ENCODE measurements at regions not wholly inside any gene's neighbourhood (a gene's known extent, or its start where the extent isn't known, plus 50 kb on each side); places are given as distances from the start of the nearest gene placed in this dataset.

DNA sequence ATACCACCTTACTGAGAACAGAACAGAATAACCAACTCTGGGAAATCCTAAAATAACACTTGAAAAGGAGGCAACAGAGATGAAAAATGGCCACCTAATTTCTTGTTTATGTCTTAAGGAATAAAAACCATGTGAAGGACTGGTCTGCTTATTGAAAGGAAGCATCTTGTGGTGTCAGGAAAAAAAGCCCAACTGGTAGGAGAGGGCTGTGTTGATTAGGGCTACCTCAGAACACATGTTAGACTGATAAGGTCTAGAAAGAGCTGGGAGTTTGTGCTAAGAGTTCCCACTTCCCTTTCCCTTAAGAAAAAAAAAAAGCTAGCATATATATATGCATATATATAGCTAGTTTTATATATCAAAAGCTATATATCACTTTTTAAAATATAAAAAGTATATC is 425.3 kb upstream of the BTBD3 start:
- no peak for DNase-seq (ENCODE audit: low read depth)
- no peak overlapping the region for H3K4me3 ChIP-seq (ENCODE audit: control insufficient read depth, low read depth, low read length)
- TF ChIP-seq, protein P1, sequence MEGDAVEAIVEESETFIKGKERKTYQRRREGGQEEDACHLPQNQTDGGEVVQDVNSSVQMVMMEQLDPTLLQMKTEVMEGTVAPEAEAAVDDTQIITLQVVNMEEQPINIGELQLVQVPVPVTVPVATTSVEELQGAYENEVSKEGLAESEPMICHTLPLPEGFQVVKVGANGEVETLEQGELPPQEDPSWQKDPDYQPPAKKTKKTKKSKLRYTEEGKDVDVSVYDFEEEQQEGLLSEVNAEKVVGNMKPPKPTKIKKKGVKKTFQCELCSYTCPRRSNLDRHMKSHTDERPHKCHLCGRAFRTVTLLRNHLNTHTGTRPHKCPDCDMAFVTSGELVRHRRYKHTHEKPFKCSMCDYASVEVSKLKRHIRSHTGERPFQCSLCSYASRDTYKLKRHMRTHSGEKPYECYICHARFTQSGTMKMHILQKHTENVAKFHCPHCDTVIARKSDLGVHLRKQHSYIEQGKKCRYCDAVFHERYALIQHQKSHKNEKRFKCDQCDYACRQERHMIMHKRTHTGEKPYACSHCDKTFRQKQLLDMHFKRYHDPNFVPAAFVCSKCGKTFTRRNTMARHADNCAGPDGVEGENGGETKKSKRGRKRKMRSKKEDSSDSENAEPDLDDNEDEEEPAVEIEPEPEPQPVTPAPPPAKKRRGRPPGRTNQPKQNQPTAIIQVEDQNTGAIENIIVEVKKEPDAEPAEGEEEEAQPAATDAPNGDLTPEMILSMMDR (IDR thresholded peaks at IDR 0.05; ENCODE audit: control insufficient read depth, insufficient read depth, low read depth, low read length, missing control alignments): no peak

DNA sequence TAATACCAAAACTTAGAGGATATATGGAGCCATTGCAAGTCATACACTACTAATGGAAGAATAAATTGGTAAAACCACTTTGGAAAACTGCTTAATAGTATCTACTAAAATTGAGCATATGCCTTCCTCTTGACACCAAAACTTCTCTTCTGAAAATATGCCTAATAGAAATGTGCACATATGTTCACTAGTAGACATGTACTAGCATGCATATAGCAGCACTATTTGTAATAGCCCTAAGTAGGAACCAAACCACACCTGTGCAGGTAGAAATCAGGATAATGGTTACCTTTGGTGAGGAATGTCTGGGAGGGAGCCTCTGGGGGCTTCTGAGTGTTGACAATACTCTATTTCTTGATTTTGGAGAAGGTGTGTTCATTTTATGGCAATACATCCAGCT is 424.8 kb upstream of the BTBD3 start:
- no peak overlapping the region for H3K4me3 ChIP-seq (ENCODE audit: control insufficient read depth, low read depth, low read length)
- no peak for DNase-seq (ENCODE audit: low read depth)
- TF ChIP-seq, protein P1 (IDR thresholded peaks at IDR 0.05; ENCODE audit: control insufficient read depth, insufficient read depth, low read depth, low read length, missing control alignments): no peak

DNA sequence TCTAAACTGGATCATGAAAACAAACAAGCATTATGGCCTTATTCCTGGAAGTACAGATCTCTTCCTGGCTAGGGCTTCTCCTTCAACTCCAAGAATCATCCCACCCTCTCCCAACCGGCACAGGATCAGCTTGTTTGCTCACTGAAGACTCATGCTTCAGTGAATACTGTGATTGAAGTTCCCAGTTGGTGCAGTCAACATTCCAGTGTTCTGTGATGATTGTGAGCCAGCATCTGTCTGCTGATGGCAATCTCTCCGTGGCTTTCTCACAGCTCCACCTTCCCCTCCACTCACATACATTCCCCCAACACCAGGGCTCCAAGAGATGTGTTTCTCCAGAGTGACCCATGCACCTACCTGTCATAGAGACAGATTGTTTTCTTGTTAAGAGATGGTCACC is 421.3 kb upstream of the BTBD3 start:
- TF ChIP-seq, protein P1 (IDR thresholded peaks at IDR 0.05; ENCODE audit: control insufficient read depth, insufficient read depth, low read depth, low read length, missing control alignments): no peak
- DNase-seq (ENCODE audit: low read depth): no peak
- H3K4me3 ChIP-seq (ENCODE audit: control insufficient read depth, low read depth, low read length): no peak overlapping the region

DNA sequence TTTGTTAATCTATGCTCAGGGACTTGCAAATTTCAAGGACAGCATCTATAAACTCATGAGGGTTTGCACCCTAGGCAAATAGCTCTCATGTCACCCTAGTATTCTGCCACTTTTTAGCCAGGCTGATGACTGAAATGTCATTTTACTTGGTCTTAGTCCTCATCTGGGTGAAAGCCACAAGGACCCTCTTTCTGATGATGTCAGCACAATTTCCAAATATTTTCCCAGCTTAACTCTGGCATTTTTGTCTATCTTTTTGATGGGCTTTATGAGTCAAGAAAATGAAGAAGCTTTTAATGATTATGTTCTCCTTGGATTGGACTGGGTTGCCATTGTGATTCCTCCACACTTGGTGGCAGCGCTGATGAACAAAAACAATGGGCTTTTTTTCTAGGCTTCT is 420.1 kb upstream of the BTBD3 start:
- TF ChIP-seq, protein P1 (IDR thresholded peaks at IDR 0.05; ENCODE audit: control insufficient read depth, insufficient read depth, low read depth, low read length, missing control alignments): no peak
- DNase-seq (ENCODE audit: low read depth): no peak

DNA sequence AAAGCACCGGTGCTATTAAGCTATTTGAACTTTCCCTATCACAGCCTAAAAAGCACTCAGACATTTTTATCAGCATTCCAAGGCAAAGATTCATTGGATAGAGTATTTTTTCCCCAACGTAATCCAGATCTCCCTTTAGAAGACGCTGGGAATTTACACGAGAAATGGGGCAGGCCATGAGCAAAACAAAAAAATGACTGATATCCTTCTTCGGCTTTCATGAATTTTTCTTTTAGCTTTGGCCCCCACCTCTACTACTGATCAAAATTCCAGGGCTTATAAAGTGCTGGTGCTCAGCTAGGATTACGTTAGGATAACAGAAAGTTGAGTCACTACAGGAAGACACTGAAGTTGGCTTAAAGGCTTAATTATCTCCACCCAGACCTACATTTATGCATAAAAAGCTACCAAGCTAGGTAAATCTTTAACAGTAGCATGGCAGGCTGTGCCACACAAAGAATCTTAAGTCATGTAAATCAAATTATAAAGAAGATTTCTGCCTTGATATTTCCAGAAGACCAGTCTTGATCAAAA is 418.5 kb upstream of the BTBD3 start:
- no peak overlapping the region for H3K4me3 ChIP-seq (ENCODE audit: control insufficient read depth, low read depth, low read length)
- no peak for DNase-seq (ENCODE audit: low read depth)
- TF ChIP-seq, protein P1 (IDR thresholded peaks at IDR 0.05; ENCODE audit: control insufficient read depth, insufficient read depth, low read depth, low read length, missing control alignments): no peak

More for the DNA sequence above, 420.1 kb upstream of the BTBD3 start:
- H3K4me3 ChIP-seq (ENCODE audit: control insufficient read depth, low read depth, low read length): no peak overlapping the region

DNA sequence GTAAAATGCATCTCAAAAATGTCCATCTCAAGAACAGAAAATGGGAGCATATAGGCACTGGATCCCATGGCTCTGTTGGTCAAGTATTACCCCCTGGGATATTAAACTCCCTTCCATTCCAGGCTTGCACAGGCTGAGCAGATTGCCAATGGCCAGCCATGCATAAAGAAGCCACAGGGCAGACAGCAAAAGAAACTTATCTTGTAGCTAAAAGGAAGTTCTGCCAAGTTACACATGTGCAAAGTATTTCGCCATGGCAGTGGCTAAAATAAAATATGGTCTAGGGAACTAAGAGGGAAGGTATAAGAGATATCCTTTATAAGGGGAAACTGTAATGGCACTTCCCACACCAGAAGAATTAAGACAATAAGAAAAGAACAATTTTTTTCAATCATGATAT is 415.6 kb upstream of the BTBD3 start:
- H3K4me3 ChIP-seq (ENCODE audit: control insufficient read depth, low read depth, low read length): no peak overlapping the region
- TF ChIP-seq, protein P1 (IDR thresholded peaks at IDR 0.05; ENCODE audit: control insufficient read depth, insufficient read depth, low read depth, low read length, missing control alignments): no peak
- DNase-seq (ENCODE audit: low read depth): no peak

DNA sequence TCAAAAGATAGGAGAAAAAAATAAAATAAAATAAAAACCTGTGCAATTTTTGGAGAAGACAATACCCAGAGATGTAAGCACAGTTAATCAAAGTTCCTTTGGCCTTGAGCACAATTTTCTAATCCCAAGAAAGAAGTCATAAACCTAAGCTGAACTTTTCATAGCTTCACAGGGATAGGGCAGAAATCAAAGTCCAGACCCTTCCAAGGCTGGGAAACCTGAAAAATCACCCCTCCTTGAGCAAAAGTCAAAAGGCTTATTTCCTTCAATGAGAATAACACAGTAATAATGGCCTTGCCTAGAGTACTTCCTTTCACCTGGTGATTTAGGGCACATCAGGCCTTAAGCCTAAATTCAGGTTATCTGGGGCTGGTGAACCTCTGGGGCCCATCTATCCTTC is 415.0 kb upstream of the BTBD3 start:
- no peak overlapping the region for H3K4me3 ChIP-seq (ENCODE audit: control insufficient read depth, low read depth, low read length)
- no peak for DNase-seq (ENCODE audit: low read depth)
- TF ChIP-seq, protein P1 (IDR thresholded peaks at IDR 0.05; ENCODE audit: control insufficient read depth, insufficient read depth, low read depth, low read length, missing control alignments): no peak

All from AG09309 (cell line).